Mucosa of stomach (tissue), 1 donor: ENCODE measurements at regions not wholly inside any gene's neighbourhood (a gene's known extent, or its start where the extent isn't known, plus 50 kb on each side); places are given as distances from the start of the nearest gene placed in this dataset.

ENCODE experiments used
- H3K27me3 ChIP-seq: one replicate; pipeline ENCODE4 v1.7.0; 2013; ENCODE audit warnings: mild to moderate bottlenecking, low read length; ENCODE audit not compliant: control insufficient read depth, insufficient read depth
- H3K36me3 ChIP-seq: one replicate; pipeline ENCODE4 v1.7.0; 2013; ENCODE audit warnings: low read length; ENCODE audit not compliant: control insufficient read depth, insufficient read depth
- H3K4me1 ChIP-seq: one replicate; pipeline ENCODE4 v1.7.0; 2013; ENCODE audit warnings: mild to moderate bottlenecking, low read length; ENCODE audit not compliant: control insufficient read depth, insufficient read depth
- H3K4me3 ChIP-seq: one replicate; pipeline ENCODE4 v1.7.0; 2013; ENCODE audit warnings: low read length
- H3K9ac ChIP-seq: one replicate; pipeline ENCODE4 v1.7.0; 2013; ENCODE audit warnings: mild to moderate bottlenecking, low read length, moderate library complexity
- H3K9me3 ChIP-seq: one replicate; pipeline ENCODE4 v1.7.0; 2013; ENCODE audit warnings: mild to moderate bottlenecking, low read length, moderate library complexity; ENCODE audit not compliant: control insufficient read depth
- donor health status: Pancreatic carcinoma.

GRCh38 chr18:39753178-39753577, 2187.6 kb upstream of the CELF4 start:
- H3K9me3 ChIP-seq: no peaks in the 10 kb centered on the region
- no peaks in the 10 kb centered on the region for H3K36me3 ChIP-seq
- no peak overlapping the region for H3K9ac ChIP-seq
- H3K27me3 ChIP-seq: no peaks in the 10 kb centered on the region
- no peak overlapping the region for H3K4me3 ChIP-seq
- no peaks in the 10 kb centered on the region for H3K4me1 ChIP-seq

- Histone ChIP-seq H3K9ac (no peak overlapping the region), H3K9me3 (no peaks in the 10 kb centered on the region), H3K27me3 (no peaks in the 10 kb centered on the region), H3K36me3 (no peaks in the 10 kb centered on the region), H3K4me3 (no peak overlapping the region), H3K4me1 (no peaks in the 10 kb centered on the region)
These were observed 2186.8 kb upstream of the CELF4 start for GRCh38 chr18:39752351-39752750.

- H3K9ac ChIP-seq: no peak overlapping the region
These were observed 2186.3 kb upstream of the CELF4 start for GRCh38 chr18:39751921-39752320.

GRCh38 chr18:39751161-39751560, 2185.6 kb upstream of the CELF4 start:
- Histone ChIP-seq H3K9ac (no peak overlapping the region), H3K4me1 (no peaks in the 10 kb centered on the region), H3K36me3 (no peaks in the 10 kb centered on the region), H3K9me3 (no peaks in the 10 kb centered on the region), H3K4me3 (no peak overlapping the region), H3K27me3 (no peaks in the 10 kb centered on the region)

More at GRCh38 chr18:39751921-39752320, 2186.3 kb upstream of the CELF4 start:
- no peaks in the 10 kb centered on the region for H3K27me3 ChIP-seq
- no peak overlapping the region for H3K4me3 ChIP-seq
- no peaks in the 10 kb centered on the region for H3K4me1 ChIP-seq
- no peaks in the 10 kb centered on the region for H3K9me3 ChIP-seq
- no peaks in the 10 kb centered on the region for H3K36me3 ChIP-seq

GRCh38 chr18:39749154-39749553, 2183.6 kb upstream of the CELF4 start:
- Histone ChIP-seq H3K9ac (no peak overlapping the region), H3K27me3 (no peaks in the 10 kb centered on the region), H3K36me3 (no peaks in the 10 kb centered on the region), H3K9me3 (no peaks in the 10 kb centered on the region), H3K4me1 (no peaks in the 10 kb centered on the region), H3K4me3 (no peak overlapping the region)

GRCh38 chr18:39748727-39749126, 2183.1 kb upstream of the CELF4 start:
- no peaks in the 10 kb centered on the region for H3K4me1 ChIP-seq
- H3K4me3 ChIP-seq: no peak overlapping the region
- no peaks in the 10 kb centered on the region for H3K27me3 ChIP-seq
- no peak overlapping the region for H3K9ac ChIP-seq
- no peaks in the 10 kb centered on the region for H3K36me3 ChIP-seq
- H3K9me3 ChIP-seq: no peaks in the 10 kb centered on the region

GRCh38 chr18:39746201-39746600, 2180.6 kb upstream of the CELF4 start:
- Histone ChIP-seq H3K4me3 (no peak overlapping the region), H3K4me1 (peaks cover 4% of the 10 kb centered on the region), H3K27me3 (no peaks in the 10 kb centered on the region), H3K9ac (no peak overlapping the region), H3K36me3 (no peaks in the 10 kb centered on the region), H3K9me3 (no peaks in the 10 kb centered on the region)

GRCh38 chr18:39743463-39743862, 2177.9 kb upstream of the CELF4 start:
- Histone ChIP-seq H3K9ac (no peak overlapping the region), H3K4me1 (peaks cover 4% of the 10 kb centered on the region), H3K9me3 (no peaks in the 10 kb centered on the region), H3K36me3 (no peaks in the 10 kb centered on the region), H3K27me3 (no peaks in the 10 kb centered on the region), H3K4me3 (no peak overlapping the region)

GRCh38 chr18:39741755-39742466, 2176.3 kb upstream of the CELF4 start:
- H3K9ac ChIP-seq: no peak overlapping the region
- no peaks in the 10 kb centered on the region for H3K36me3 ChIP-seq
- H3K4me3 ChIP-seq: no peak overlapping the region
- H3K27me3 ChIP-seq: no peaks in the 10 kb centered on the region
- no peaks in the 10 kb centered on the region for H3K9me3 ChIP-seq
- H3K4me1 ChIP-seq: peaks cover 4% of the 10 kb centered on the region

GRCh38 chr18:39737869-39738268, 2172.3 kb upstream of the CELF4 start:
- Histone ChIP-seq H3K27me3 (no peaks in the 10 kb centered on the region), H3K9me3 (no peaks in the 10 kb centered on the region), H3K4me3 (no peak overlapping the region), H3K36me3 (no peaks in the 10 kb centered on the region), H3K4me1 (peaks cover 4% of the 10 kb centered on the region), H3K9ac (no peak overlapping the region)

GRCh38 chr18:39732918-39733317, 2167.3 kb upstream of the CELF4 start:
- no peaks in the 10 kb centered on the region for H3K36me3 ChIP-seq
- H3K27me3 ChIP-seq: no peaks in the 10 kb centered on the region
- H3K9ac ChIP-seq: no peak overlapping the region
- no peaks in the 10 kb centered on the region for H3K9me3 ChIP-seq
- H3K4me3 ChIP-seq: no peak overlapping the region
- H3K4me1 ChIP-seq: no peaks in the 10 kb centered on the region

- H3K27me3 ChIP-seq: no peaks in the 10 kb centered on the region
- no peak overlapping the region for H3K9ac ChIP-seq
- no peaks in the 10 kb centered on the region for H3K4me1 ChIP-seq
- no peaks in the 10 kb centered on the region for H3K36me3 ChIP-seq
- no peak overlapping the region for H3K4me3 ChIP-seq
- H3K9me3 ChIP-seq: no peaks in the 10 kb centered on the region
These were observed 2165.0 kb upstream of the CELF4 start for GRCh38 chr18:39730606-39731005.

- Histone ChIP-seq H3K9ac (no peak overlapping the region), H3K9me3 (no peaks in the 10 kb centered on the region), H3K36me3 (no peaks in the 10 kb centered on the region), H3K4me1 (no peaks in the 10 kb centered on the region), H3K4me3 (no peak overlapping the region), H3K27me3 (no peaks in the 10 kb centered on the region)
These were observed 2159.1 kb upstream of the CELF4 start for GRCh38 chr18:39724652-39725051.
